Right forelimb (tissue), 1 donor: ENCODE measurements at regions not wholly inside any gene's neighbourhood (a gene's known extent, or its start where the extent isn't known, plus 50 kb on each side); places are given as distances from the start of the nearest gene placed in this dataset.

Source experiments
- DNase-seq: peaks from one replicate; pipeline ENCODE4 v3.0.0-alpha.2; 2018

DNA sequence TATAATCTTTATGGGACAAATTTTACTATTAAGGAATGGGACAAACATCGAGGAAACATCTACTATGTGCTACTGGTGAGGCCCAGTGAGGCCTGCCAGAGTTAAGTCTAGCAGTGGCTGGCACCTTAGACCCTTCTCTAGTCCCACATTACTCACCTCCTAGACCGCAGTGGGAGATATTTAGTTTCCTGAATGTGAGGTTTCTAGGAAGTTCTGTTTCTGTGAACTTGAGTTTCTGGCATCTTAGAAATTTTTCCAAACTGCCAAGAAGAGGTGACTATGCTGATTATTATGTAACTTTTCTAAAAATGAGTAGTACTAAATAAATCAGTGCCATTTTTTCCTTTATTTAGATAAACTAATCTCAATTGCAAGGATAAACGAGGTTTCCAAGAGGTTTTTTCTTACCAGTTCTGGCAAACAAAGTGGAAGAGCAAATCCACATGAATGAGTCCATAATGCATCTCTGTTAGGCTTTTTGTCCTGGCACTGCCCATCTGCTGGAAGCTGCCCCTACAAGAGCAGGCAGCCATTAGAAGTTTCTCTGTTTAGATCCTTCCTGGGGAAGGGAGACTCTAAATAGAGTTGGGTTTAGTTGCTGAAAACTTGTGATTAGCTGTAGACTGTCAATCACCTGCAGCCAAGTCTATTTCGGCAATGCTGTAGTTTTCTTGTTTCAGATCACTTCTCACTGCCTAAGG, 348.7 kb downstream of the MAN2A1 start:
- DNase-seq, result no peak

DNA sequence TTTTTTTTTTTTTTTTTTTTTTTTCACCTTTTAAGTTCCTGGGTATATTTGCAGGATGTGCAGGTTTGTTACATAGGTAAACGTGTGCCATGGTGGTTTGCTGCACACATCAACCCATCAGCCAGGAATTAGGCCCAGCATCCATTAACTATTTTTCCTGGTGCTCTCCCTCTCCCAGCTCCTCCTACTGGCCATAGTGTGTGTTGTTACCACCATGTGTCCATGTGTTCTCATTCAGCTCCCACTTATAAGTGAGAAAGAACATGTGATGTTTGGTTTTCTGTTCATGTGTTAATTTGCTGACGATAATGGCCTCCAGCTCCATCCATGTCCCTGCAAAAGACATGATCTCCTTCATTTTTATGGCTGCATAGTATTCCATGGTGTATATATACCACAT, 350.5 kb downstream of the MAN2A1 start:
- no peak for DNase-seq

DNA sequence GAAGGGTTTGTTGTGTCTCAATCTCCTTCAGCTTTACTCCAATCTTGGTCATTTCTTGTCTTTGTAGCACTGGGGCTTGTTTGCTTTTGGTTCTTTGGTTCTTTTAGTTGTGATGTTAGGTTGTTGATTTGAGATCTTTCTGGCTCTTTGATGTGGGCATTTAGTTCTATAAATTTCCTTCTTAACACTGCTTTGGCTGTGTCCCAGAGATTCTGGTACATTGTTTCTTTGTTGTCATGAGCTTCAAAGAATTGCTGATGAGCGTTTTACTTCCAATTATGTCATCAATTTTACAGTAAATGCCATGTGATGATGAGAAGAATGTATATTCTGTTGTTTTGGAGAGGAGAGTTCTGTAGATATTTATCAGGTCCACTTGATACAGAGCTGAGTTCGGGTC, 353.3 kb downstream of the MAN2A1 start:
- DNase-seq, result no peak

DNA sequence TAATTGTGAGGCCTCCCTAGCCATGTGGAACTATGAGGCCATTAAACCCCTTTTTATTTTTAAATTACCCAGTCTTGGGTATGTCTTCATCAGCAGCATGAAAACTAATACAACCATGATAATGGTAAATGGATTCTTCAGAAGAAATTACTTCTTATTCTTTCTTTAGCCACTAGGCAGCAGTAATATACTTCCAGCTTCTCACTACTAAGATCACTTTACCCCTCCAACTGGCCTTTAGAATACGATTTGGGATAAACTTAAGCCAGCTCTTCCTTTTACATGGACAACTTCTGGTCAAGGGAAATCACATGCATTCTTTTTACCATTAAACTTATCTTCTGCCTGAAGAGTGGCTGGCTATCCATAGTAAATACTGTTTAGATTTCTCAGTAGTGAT, 355.4 kb downstream of the MAN2A1 start:
- no peak for DNase-seq

DNA sequence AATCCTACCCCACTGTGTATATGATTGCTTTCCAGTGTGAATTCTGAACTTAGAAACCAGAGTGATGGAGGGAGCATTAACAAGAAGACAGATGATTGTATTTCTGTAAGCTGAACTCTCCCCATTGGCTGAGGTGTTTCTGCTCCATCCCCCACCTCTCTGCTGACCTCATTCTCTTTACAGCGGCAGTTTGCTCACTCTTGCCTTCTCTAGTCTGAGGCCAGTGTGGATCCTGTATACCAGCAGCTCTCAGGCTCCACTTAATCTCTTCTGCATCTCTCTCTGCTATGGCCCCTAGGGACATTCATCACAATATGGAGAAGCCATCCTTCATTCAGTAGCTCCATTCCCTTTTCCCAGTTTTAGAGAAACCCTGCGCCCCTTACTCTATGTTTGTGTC, 358.8 kb downstream of the MAN2A1 start:
- no peak for DNase-seq

DNA sequence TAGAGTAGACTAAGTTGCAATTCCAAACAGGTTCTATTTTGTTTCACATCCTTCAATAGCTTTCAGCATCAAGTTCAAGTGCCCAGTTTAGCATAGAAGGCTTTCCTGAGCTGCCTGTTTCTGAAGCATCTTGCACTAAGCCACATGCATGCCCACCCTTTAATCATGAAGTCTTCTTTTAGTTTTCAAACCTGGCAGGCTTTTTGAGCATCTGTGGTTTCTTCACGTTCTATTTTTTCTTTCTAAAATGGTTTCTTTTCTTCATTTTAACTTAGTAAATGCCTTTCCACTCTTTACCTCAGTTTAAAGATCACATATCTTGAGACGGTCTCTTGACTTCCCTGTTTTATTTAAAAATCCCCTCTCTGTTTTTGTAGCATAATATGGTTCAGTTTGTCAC, 360.1 kb downstream of the MAN2A1 start:
- no peak for DNase-seq

DNA sequence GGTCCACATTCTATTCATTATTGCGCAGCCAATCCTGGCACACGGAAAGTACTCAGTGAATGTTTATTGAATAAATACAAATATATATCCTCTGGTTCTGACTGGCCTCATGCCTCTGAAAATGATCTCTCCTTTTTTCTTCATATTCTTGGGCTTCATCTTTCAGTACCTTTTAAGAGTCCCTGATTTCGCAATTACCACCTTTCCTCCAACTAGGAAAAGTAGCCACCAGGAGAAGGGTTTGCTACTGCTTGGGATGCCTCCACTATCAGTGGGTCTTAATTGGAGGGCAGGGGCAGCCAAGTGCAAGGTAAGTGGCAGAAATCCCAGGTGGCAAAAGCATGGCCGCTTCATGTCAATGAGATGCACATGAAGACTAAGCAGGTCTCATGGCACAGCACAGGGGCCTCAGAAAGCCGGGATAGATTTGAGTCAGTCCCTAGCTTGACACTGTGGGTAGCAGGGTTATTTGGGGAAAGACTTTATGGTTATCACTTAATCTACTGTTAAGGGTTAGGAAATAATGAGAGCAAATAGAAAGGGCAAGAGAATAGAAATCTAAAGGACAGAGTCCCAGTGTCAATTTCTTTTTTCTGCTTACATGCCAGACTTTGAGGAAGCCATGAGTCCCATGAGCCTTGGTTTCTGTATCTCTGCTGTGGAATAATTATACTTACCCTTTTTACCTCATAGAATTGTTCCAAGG, 361.1 kb downstream of the MAN2A1 start:
- DNase-seq, result no peak

DNA sequence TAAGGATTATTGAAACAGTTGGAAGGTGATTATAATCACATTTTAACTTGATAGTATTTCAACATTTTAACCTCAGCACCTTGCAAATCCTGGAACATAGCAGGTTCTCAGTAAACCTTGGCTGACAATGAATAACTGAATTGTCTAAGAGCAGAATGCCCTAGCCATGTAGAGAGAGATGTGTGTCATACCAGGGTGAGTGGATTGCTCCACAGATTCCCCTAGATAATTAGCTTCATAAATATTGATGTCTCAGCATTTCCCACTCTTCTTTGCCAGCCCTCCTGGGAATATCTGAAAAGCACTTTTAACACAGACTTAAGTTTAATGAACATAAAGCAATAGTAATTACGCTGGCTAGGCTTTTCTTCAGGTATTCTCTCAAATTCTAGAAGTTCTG, 363.5 kb downstream of the MAN2A1 start:
- no peak for DNase-seq

DNA sequence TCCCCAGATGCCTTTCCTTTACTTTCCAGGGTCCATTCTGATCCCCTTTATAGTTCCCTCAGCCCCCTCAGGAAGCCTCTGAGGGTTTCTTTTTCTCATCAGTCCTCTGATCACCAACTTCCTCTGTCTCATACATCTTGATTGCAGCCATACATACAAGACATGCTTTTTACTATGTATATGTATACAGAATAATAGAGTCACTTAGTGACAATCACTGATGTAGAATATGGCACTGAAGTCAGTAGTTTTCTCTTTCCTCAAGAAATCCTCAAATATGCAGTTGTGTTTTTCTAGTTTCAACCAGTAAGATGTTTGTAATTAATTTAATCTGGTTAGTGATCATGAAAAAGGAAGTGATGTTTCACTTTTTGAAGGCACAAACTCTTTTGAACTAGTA, 364.1 kb downstream of the MAN2A1 start:
- no peak for DNase-seq

DNA sequence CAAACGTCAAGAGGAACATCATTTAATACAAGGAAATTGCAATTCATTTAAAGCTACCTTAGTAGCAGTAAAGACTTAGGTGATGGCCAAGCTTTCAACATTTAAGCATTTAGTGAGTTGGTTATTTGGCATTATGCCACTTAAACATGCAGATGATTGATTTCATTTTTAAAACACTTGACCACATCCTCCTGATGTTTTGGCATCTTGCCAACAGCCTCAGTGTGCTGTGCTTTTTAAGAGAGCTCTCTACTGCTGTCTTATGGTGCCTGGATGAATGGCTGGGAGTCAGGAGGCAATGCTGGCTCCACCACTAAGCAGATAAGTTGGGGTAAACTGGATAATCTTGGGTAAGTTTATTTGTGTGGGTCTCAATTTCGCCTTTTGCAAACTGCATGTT, 364.5 kb downstream of the MAN2A1 start:
- no peak for DNase-seq

DNA sequence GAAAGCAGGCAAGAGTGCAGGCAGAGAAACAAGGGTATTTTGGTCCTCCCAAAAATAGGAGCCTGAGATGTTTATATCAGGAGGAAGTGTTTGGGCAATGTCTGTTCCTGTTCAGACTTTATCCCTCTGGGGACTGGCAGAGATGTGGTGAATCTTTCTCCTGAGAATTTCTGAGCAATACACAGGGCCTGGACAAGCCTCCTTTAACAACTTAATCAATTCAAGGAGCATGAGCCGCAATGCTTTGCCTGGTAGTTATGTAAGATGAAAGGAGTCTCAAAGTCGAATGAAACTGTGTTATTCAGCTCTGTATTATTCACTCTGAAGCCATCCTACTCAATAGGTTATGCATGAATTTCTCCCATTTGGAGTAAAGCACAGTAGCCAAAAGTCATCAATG, 365.6 kb downstream of the MAN2A1 start:
- no peak for DNase-seq

DNA sequence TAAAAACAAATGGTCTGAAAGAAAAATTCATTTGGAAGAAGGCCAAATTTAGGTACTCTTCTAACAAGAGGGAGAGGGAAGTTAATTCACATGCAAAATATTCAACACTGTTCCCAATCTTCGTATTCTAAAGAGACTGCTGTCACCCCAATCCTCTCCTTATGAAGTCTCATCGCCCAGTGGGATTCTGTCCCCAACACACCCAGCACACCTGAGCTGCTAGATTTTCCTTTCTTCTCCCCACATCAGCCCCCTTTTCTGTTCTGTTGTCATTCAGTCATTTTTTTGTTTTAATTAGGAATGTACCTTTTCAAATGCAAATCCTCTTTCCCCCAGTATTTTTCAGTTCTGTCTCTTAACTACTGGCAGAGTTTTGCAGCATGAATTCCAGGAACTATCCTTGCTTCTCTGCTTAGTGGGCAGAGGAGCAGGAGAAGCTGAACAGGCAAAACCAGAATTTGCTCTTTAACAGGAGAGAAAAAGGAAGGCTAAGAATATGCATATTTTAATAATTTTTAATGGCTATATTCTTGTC, 366.9 kb downstream of the MAN2A1 start:
- DNase-seq, result no peak

DNA sequence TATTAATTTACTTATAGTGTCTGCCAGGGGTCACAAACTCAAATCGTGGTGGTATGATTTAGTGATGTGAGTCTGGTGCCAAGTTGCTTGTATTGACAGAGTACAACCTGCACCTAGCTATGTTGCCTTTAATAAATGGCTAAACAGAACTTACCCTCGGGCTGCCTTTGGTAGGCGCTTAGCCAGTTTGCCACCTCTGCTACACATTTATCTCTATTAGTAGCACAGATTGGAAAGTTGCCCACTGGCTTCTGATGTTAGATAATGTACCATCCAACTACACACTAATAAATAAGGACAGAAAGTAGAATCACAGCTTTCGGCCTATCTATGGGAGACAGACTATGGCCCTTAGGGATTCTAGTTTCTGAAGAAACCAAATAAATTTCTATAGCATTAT, 368.4 kb downstream of the MAN2A1 start:
- DNase-seq, result no peak

DNA sequence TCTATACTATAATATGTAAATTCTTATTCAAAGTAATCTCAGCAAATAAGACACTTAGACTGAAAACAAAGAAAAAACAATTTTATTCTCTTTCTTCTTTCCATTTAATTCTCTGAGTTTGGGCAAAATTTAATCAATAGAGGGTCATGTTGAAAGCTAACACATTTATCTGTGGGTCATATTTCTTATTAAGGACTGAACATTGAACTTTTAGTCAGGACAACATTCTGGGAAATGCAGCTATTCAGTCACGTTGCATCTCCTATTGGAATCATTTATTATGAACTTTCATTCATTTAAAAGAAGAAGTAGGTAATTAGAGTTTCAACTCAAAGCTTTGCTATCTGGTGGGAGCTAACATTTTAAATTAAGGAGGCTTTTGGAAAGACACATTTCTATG, 372.5 kb downstream of the MAN2A1 start:
- DNase-seq, result no peak

DNA sequence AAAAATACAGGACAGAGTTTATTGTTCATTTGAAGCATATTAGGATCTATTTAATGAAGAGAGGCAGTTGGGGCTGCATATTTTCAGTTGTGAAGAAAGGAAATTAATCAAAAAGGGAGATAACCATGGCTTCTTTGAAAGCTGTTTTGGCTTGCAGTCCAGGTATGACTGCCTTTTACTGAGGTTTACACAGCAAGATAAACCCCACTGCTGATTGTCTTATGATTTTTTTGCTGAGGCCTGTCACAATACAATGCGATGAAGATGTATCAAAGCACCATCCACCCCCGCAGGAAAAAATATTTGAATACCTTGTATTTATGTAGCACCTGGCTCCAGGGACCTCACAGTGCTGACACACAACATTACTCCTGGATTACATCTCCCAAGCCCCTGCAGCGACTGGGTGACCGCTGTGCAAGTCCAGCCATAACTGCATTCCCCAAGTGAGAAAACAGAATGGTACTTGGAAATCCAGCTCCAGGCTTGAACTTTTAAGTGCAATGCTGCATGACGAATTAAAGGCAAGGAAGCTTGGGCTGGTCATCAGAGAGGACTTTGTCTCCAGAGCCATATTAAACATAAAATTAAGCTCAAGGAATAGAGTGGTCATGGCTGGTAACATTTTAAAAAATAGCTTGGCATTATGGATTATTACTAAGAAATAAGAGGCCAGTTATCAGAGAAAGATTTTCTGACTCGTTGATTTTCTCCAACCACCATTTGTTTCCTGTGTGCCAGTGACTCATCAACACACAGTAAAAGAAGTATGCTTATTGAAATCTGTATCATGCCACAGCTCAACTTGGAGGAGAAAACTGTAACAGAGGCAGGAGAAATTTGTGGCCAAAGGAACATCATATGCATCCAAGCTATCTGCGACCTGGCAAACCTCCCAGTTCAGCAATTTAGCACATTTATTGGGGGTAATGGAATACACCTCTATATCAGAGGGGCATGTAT, 374.2 kb downstream of the MAN2A1 start:
- no peak for DNase-seq

DNA sequence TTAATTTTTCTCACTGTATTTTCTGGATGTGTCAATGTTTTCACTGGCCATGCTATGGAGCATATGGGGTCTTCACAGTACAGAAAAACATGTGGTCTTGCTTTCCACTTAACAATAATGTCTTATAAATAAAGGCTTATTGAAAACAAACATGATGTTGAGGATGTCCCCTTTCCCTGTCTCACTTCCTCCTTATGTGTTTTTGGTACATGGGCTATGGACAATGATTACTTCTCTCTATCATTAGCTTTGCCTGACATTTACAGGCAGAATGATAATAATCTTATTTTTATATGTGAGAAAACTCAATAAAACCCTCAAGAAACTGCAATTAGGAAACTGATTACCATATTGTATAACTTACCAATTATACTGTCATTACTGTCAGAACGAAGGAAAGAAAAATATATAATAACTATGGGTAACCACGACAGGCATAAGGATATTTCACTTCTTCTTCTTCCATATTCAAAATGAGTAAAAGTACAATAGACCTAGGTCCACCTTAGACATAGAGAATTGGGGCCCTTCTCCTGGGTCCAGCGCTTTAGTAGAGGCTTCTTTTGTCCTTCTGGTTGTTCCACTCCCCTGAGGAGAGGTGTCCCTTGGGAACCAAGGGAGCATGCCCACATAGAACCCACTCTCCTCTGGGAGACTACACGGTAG, 375.0 kb downstream of the MAN2A1 start:
- no peak for DNase-seq

DNA sequence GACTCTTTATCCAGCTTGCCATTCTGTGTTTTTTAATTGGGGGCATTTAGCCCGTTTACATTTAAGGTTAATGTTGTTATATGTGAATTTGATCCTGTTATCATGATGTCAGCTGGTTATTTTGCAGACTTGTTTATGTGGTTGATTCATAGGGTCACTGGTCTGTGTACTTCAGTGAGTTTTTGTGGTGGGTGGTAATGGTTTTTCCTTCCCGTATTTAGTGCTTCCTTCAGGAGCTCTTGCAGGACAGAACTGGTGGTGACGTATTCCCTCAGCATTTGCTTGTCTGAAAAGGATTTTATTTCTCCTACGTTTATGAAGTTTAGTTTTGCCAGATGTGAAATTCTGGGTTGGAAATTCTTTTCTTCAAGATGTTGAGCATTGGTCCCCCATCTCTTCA, 381.1 kb downstream of the MAN2A1 start:
- DNase-seq, result no peak

DNA sequence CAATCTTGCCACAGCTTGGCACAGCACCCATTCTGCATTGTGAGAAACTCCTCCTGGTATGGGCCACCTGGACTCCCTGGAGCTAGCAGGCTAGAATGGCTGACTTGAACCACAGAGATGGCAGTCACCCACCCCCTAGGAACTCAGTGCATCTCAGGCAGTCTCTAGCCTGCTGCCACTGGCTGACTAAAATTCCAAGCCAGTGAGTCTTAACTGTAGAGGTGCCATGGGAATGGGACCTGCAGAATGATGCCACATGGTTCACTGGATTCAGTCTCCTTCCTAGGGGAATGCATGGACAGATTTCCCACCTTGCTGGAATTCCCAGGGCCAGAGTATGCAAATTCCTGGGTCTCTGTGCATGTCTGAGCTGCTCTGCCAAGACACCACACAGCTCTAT, 382.9 kb downstream of the MAN2A1 start:
- DNase-seq, result no peak

DNA sequence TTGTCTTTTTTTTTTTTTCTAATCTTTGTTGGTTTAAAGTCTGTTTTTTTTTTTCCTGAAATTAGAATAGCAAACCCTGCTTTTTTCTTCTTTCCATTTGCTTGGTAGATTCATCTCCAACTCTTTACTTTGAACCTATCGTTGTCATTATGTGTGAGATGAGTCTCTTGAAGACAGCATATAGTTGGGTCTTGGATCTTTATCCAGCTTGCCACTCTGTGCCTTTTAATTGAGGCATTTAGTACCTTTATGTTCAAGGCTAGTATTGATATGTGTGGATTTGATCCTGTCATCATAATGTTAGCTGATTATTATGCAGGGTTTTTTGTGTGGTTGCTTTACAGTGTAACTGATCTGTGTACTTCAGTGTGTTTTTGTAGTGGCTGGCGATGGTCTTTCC, 383.8 kb downstream of the MAN2A1 start:
- DNase-seq, result no peak

DNA sequence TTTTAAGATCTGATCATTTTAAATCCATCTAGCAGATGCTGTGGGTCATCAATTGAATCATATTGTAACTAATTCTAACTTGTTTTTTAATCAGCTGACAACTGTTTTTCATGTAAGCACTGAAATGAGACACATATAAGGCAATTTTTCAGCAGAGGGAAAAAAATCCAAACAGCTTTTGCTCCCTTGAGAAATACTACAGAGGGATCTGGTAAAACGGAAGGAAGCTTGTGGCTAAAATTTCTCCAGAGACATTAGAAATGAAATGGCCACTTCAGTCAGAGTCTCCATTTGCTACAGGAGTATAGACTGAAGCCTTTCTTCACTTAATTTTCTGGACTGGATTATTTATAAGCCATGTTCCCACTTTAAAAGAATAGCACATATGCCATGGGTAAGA, 385.9 kb downstream of the MAN2A1 start:
- DNase-seq, result no peak

DNA sequence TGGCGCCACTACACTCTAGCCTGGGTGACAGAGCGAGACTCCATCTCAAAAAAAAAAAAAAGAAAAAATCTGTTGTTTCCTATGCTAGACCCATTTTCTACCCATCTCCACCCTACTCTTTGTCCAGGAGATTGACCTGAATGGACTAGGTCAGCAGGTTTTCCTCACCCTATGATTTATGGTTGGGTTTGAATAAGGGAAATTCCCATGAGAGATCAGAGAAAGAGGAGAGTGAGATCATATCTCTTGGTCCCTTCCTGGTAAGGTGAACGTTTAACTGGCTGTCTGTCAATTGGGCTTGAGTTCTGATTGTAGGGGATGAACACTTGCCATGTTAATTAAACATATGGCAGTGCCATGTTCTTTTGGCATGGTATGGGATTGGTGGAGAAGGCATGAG, 387.4 kb downstream of the MAN2A1 start:
- no peak for DNase-seq

DNA sequence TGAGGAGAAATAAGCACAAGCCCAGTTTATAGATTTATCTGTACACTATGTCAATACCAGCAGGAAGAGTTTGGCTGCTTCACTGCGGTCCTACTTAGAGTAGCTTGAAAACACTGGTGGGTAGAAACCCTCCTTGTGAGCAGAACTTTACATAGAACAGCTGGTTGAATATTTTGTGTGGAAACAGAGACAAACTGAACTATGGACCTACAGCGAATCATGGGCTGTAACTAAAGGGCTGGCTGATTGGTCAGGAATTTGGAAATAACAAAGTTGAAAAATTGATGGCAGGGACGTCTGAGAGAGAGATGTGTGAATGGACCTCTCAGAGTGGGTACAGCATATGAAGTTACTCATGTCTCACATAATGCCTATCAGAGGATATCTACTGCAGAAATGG, 392.5 kb downstream of the MAN2A1 start:
- DNase-seq, result no peak

DNA sequence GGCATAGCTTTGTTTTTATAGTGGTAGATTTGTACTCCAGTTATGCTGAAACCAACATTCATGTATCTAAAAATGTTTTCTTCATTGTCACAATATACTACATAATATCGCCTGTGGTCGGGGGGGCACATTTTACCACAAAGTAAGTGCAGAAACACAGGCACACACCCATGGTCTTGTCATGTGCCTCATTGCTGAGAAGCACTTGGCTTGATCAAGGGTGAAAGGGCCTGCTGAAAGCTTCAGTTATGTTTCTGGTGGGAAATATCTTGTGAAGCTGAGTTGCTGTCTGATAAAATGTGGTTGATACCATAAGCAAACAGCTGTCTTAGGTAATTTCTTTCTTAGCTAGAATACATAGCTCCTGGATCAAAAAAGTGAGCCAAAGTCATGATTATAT, 393.1 kb downstream of the MAN2A1 start:
- DNase-seq, result no peak
